DOHH2 (cell line): ENCODE measurements at regions not wholly inside any gene's neighbourhood (a gene's known extent, or its start where the extent isn't known, plus 50 kb on each side); places are given as distances from the start of the nearest gene placed in this dataset.

Source experiments
- EZH2phosphoT487 ChIP-seq: fragments of 200-600 bp; sonication (generic); IDR thresholded peaks from 2 replicates; pipeline ENCODE4 v1.6.1; 2017; ENCODE audit warnings: borderline replicate concordance, mild to moderate bottlenecking, antibody characterized with exemption, low read length, moderate library complexity, mixed read lengths
- TF ChIP-seq, protein P1 (sequence below): fragments of 200-600 bp; sonication (generic); IDR thresholded peaks from one replicate; pipeline ENCODE4 v1.5.1; 2014; ENCODE audit warnings: antibody characterized with exemption, mild to moderate bottlenecking, low read depth, low read length; ENCODE audit not compliant: poor library complexity, severe bottlenecking

DNA sequence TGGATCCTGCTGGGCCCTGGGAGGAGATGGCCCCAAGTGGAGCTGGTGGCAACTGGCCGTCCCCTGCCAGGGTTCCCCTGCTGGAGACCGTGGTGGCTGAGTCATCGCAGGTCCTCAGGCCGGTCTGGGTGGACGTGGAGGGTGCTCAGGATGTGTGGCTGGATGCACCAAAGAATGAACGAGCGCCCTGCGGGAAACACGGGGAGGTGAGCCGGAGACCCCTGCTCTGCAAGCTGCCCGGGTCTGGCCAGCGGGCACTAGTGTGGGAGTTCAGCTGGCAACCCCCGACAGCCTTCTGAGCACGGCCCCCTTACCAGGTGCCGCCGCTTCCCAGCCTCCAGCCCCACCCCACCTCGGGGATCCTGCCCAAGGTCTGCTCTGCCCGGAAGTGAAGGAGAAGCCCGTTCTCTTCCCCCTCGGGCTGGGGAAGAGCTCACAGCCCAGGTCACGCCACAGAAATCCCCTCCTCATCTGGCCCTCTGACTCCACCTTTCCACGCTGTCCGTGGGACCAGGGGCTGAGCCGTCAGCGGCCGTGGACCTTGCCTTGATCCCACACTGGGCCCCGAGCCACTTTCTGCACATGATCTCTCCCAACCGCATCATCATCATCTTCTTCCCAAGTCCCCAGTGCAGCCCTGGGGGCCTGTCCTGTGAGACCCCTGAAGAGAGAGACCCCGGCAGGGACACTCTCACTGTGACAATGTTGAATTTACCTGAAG is 165.5 kb downstream of the KIF26A start:
- TF ChIP-seq EZH2phosphoT487, result no peak
- TF ChIP-seq, protein P1, sequence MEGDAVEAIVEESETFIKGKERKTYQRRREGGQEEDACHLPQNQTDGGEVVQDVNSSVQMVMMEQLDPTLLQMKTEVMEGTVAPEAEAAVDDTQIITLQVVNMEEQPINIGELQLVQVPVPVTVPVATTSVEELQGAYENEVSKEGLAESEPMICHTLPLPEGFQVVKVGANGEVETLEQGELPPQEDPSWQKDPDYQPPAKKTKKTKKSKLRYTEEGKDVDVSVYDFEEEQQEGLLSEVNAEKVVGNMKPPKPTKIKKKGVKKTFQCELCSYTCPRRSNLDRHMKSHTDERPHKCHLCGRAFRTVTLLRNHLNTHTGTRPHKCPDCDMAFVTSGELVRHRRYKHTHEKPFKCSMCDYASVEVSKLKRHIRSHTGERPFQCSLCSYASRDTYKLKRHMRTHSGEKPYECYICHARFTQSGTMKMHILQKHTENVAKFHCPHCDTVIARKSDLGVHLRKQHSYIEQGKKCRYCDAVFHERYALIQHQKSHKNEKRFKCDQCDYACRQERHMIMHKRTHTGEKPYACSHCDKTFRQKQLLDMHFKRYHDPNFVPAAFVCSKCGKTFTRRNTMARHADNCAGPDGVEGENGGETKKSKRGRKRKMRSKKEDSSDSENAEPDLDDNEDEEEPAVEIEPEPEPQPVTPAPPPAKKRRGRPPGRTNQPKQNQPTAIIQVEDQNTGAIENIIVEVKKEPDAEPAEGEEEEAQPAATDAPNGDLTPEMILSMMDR, result no peak
